BJ (cell line): ENCODE measurements at regions not wholly inside any gene's neighbourhood (a gene's known extent, or its start where the extent isn't known, plus 50 kb on each side); places are given as distances from the start of the nearest gene placed in this dataset.

Experiments used
- CTCF ChIA-PET: fragments of 350-600 bp; formaldehyde crosslinking; extraction: SDS; loops from one replicate; lab custom pipeline; 2021; ENCODE audit warnings: antibody characterized with exemption, inconsistent platforms; lab: Yijun Ruan, JAX
- POLR2A ChIA-PET: fragments of 300-600 bp; sonication (Branson Sonifier 250); formaldehyde crosslinking; extraction: SDS; loops from one replicate; lab custom pipeline; 2021; ENCODE audit warnings: antibody characterized with exemption; lab: Charles Lee
- DNase-seq: peaks from one replicate; pipeline ENCODE4 v3.0.0-alpha.2; 2011; ENCODE audit warnings: low read depth
- H3K27me3 ChIP-seq: 2 replicates; pipeline ENCODE4 v1.6.0; 2011; ENCODE audit warnings: low read length; ENCODE audit not compliant: control insufficient read depth, insufficient read depth
- H3K36me3 ChIP-seq: 2 replicates; pipeline ENCODE4 v1.5.1; 2011; ENCODE audit warnings: low read length; ENCODE audit not compliant: control insufficient read depth, insufficient read depth
- H3K4me3 ChIP-seq: 2 replicates; pipeline ENCODE4 v1.5.1; 2011; ENCODE audit warnings: low read depth, mild to moderate bottlenecking, control low read depth, low read length
- TF ChIP-seq, protein P1 (sequence below): IDR thresholded peaks from 2 replicates; pipeline ENCODE4 v1.5.1; 2011; ENCODE audit warnings: low read depth, mild to moderate bottlenecking, control low read depth, inconsistent platforms, low read length, moderate library complexity; ENCODE audit not compliant: insufficient read depth

DNA sequence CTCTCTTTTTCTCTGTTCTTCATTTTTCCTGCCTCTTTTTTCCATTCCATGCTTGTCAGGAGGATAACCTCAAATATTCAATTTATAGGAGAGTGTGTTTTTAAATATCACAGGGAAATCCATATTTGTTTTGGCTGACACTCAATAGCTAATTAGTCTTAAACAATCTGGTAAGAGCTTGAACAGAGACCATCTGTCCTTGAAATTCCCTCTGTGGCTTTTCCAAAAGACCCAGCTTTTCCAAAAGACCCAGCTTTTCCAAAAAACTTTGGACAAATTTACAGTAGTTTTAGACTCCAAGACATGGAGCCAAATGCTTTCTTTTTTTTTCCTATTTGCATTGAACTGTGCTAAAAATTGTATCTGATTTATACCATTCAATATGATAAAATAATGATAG, 127.4 kb upstream of the FAM83B start:
- Histone ChIP-seq H3K36me3 (no peaks in the 10 kb centered on the region), H3K27me3 (no peaks in the 10 kb centered on the region), H3K4me3 (no peak overlapping the region)
- ChIA-PET POLR2A (no interaction called here), CTCF (interaction anchor here (0.9 to 4.2 kb wide), 8 partner anchors 11 to 734 kb away, joined by 3 to 31 read pairs (median 12); no protein-coding TSS in a partner anchor)
- DNase-seq = no peak
- TF ChIP-seq, protein P1, sequence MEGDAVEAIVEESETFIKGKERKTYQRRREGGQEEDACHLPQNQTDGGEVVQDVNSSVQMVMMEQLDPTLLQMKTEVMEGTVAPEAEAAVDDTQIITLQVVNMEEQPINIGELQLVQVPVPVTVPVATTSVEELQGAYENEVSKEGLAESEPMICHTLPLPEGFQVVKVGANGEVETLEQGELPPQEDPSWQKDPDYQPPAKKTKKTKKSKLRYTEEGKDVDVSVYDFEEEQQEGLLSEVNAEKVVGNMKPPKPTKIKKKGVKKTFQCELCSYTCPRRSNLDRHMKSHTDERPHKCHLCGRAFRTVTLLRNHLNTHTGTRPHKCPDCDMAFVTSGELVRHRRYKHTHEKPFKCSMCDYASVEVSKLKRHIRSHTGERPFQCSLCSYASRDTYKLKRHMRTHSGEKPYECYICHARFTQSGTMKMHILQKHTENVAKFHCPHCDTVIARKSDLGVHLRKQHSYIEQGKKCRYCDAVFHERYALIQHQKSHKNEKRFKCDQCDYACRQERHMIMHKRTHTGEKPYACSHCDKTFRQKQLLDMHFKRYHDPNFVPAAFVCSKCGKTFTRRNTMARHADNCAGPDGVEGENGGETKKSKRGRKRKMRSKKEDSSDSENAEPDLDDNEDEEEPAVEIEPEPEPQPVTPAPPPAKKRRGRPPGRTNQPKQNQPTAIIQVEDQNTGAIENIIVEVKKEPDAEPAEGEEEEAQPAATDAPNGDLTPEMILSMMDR = no peak

DNA sequence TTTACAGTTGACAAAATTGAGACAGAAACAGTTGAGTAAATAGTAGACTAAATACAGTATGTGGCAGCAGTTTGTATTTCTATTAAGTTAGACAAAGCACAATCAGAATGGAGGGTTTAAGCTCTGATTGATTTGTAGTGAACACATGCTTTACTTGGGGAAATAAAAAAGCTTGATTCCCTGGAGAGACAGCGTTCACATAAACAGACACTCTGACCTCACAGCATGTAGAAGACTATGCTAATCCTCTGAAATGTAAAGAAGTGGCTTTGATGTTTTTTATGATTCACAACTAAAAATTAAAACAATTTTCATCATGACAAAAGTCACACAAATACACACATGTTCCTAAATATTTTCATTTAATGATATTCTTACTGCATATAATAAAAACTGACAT, 126.9 kb upstream of the FAM83B start:
- ChIA-PET POLR2A (no interaction called here), CTCF (interaction anchor here (0.6 to 4.1 kb wide), 3 partner anchors 31 to 349 kb away, joined by 3 to 27 read pairs (median 3); no protein-coding TSS in a partner anchor)
- TF ChIP-seq, protein P1 = no peak
- no peak for DNase-seq
- no peaks in the 10 kb centered on the region for H3K27me3 ChIP-seq
- no peaks in the 10 kb centered on the region for H3K36me3 ChIP-seq
- no peak overlapping the region for H3K4me3 ChIP-seq

DNA sequence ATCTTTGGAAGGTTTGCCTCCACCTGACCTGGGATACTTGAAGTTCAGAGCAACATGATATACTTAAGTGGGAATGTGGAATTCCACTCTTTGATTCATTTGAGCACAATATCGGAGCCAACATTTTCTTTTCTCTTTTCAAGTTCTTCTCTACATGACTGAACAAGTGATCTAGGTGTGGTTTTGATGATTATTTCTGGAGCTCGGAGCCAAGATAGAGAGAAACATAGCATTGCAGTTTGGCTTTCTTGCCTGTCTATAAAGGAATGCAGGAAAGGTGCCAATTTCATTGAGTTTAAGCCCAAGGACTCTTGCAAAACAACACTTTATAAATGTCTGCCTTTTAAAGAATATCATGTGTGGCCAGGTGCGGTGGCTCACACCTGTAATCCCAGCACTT, 124.2 kb upstream of the FAM83B start:
- H3K4me3 ChIP-seq = no peak overlapping the region
- TF ChIP-seq, protein P1 = no peak
- no peak for DNase-seq
- no peaks in the 10 kb centered on the region for H3K27me3 ChIP-seq
- H3K36me3 ChIP-seq = no peaks in the 10 kb centered on the region
- ChIA-PET CTCF (no interaction called here), POLR2A (no interaction called here)

DNA sequence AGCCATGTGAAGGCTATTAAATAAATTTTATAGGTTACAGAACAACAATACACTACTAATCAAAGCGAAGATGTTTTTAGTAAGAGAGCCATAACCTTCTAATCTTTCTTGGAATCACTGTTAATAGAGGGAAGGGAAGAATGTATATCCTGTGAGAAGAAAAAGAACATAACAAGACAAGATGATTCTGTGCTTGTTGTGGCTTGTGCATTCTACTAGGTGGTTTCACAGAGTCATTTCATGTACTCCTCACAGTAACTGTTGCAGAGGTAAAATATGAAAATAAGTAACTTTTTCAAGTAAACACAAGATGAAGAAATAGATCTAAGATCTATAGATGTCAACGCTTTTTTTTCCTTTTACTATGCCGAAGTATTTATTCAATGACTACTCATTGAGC, 116.9 kb upstream of the FAM83B start:
- CTCF ChIA-PET = no interaction called here
- TF ChIP-seq, protein P1 = no peak
- H3K27me3 ChIP-seq = no peaks in the 10 kb centered on the region
- H3K36me3 ChIP-seq = no peaks in the 10 kb centered on the region
- no peak overlapping the region for H3K4me3 ChIP-seq
- DNase-seq = no peak
- POLR2A ChIA-PET = no interaction called here

DNA sequence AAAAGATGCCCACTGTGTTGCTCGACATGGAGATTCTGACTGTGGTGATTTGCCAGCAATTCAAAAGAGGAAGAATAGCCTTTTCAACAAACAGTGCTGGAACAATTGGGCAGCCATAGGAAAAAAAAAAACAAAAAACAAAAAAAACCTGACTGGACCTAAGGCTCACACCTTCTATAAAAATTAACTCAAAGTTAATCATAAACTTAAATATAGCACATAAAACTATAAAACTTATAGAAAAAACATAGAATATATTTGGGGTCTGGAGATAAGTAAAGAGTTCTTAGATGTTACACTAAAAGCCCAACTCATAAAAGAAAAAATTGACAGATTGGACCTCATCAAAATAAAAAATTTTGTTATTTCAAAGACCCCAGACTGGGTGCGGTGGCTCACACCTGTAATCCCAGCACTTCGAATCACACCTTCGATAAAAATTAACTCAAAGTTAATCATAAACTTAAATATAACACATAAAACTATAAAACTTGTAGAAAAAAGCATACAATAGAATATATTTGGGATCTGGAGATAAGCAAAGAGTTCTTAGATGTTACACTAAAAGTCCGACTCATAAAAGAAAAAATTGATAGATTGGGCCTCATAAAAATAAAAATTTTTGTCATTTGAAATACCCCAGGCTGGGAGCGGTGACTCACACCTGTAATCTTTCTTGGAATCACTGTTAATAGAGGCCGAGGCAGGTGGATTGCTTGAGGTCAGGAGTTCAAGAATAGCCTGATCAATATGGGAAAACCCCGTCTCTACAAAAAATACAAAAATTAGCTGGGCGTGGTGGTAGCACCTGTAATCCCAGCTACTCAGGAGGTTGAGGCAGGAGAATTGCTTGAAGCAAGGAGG, 115.6 kb upstream of the FAM83B start:
- Histone ChIP-seq H3K27me3 (no peaks in the 10 kb centered on the region), H3K36me3 (no peaks in the 10 kb centered on the region), H3K4me3 (no peak overlapping the region)
- ChIA-PET CTCF (no interaction called here), POLR2A (no interaction called here)
- TF ChIP-seq, protein P1 = no peak
- DNase-seq = no peak
